ENCODE measurements at regions not wholly inside any gene's neighbourhood (a gene's known extent, or its start where the extent isn't known, plus 50 kb on each side); places are given as distances from the start of the nearest gene placed in this dataset.

DNA sequence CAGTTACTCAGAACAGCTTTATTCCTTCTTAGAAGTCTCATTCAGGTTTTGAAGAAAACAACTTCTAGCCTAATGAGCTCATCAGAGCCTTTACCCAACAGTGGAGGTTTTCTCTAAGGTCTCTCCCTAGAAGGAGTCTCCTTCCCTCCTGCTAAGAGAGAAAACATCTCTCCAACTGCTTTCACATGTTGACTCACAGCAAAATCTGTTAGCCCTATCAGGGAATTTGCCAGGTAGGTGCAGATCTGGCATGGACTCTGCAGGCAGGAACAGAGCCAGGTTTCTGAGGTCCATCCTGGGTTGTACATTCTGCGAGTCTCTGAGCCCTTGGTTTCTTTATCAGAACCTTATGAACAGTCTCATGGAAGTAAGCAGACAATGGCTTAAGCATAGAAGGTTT lies 214.4 kb downstream of the HIPK3 start:
- TF ChIP-seq EZH2 (IDR thresholded peaks at IDR 0.05) (no peak), FOXP2 (optimal IDR thresholded peaks at IDR 0.05; ENCODE audit: control extremely low read depth, extremely low read length, insufficient read depth) (no peak)
